H1 (cell line): ENCODE measurements at regions not wholly inside any gene's neighbourhood (a gene's known extent, or its start where the extent isn't known, plus 50 kb on each side); places are given as distances from the start of the nearest gene placed in this dataset.

ENCODE experiments used
- BRCA1 ChIP-seq: IDR thresholded peaks from 2 replicates; pipeline ENCODE4 v1.6.1; 2012; ENCODE audit warnings: low read depth, low read length, improper control_type of control experiment
- CBX5 ChIP-seq: fragments of 300-800, 300-1000 bp; sonication (generic); IDR thresholded peaks from 2 replicates; pipeline ENCODE4 v1.7.1; 2016; ENCODE audit warnings: antibody characterized with exemption, low read length, low read depth
- CTCF ChIP-seq, 3 experiments: IDR thresholded peaks; 1 replicate in 2 of 3; 2 replicates in 1 of 3; pipeline versions ENCODE4 v1.5.1 to v1.6.1; 2011; ENCODE audit warnings: low read length in 3 of 3, mild to moderate bottlenecking in 3 of 3, inconsistent platforms in 2 of 3, low read depth in 1 of 3, moderate library complexity in 1 of 3; ENCODE audit not compliant: insufficient read depth in 1 of 3; ENCODE audit errors: control extremely low read depth in 1 of 3

- TF ChIP-seq CBX5 (no peak), CTCF (IDR thresholded peaks at IDR 0.05; ENCODE audit: control extremely low read depth in 1 of 3, insufficient read depth in 1 of 3, low read depth in 1 of 3, low read length in 3 of 3) (no peak), BRCA1 (no peak)
These were observed 144.3 kb upstream of the ERBB4 start (continued) for GRCh38 chr2:212682937-212683336.
